Fibroblast of lung (primary cell): ENCODE measurements at regions not wholly inside any gene's neighbourhood (a gene's known extent, or its start where the extent isn't known, plus 50 kb on each side); places are given as distances from the start of the nearest gene placed in this dataset.

Experiments
- DNase-seq, 2 donors: peaks; one replicate each; pipeline versions ENCODE4 v3.0.0 to v3.0.0-alpha.2; 2010; ENCODE audit warnings: low read depth in 2 of 2
- H2AFZ ChIP-seq: 2 replicates; pipeline ENCODE4 v1.5.1; 2012; ENCODE audit warnings: low read length, control low read depth, inconsistent platforms
- H3K27ac ChIP-seq: 2 replicates; pipeline ENCODE4 v1.5.1; 2011; ENCODE audit warnings: low read length, control low read depth; ENCODE audit not compliant: insufficient read depth
- H3K27me3 ChIP-seq: 2 replicates; pipeline ENCODE4 v1.5.1; 2011; ENCODE audit warnings: mild to moderate bottlenecking, low read length; ENCODE audit not compliant: control insufficient read depth, insufficient read depth
- H3K36me3 ChIP-seq: 2 replicates; pipeline ENCODE4 v1.5.1; 2011; ENCODE audit warnings: low read length; ENCODE audit not compliant: control insufficient read depth, insufficient read depth
- H3K4me1 ChIP-seq: 2 replicates; pipeline ENCODE4 v1.5.1; 2011; ENCODE audit warnings: low read length; ENCODE audit not compliant: control insufficient read depth, insufficient read depth; ENCODE audit errors: extremely low read depth
- H3K4me2 ChIP-seq: 2 replicates; pipeline ENCODE4 v1.5.1; 2011; ENCODE audit warnings: low read length, control low read depth; ENCODE audit not compliant: insufficient read depth; ENCODE audit errors: extremely low read depth
- H3K4me3 ChIP-seq, 4 experiments: fragments of 200-600 bp in 1 of 4; sonication (generic) in 1 of 4; replicated peaks in 1 of 4; 2 replicates each; pipeline ENCODE4 v1.5.1; 2011 to 2016; ENCODE audit warnings: low read length in 4 of 4, low read depth in 3 of 4, mild to moderate bottlenecking in 3 of 4, control low read depth in 2 of 4, inconsistent platforms in 1 of 4, mixed read lengths in 1 of 4; ENCODE audit not compliant: insufficient read depth in 1 of 4; ENCODE audit errors: control extremely low read depth in 1 of 4
- H3K79me2 ChIP-seq: 2 replicates; pipeline ENCODE4 v1.5.1; 2012; ENCODE audit warnings: mild to moderate bottlenecking, low read length, inconsistent platforms; ENCODE audit not compliant: control insufficient read depth, insufficient read depth
- H3K9ac ChIP-seq: 2 replicates; pipeline ENCODE4 v1.5.1; 2011; ENCODE audit warnings: mild to moderate bottlenecking, low read length, control low read depth; ENCODE audit not compliant: insufficient read depth
- H3K9me3 ChIP-seq: 2 replicates; pipeline ENCODE4 v1.5.1; 2012; ENCODE audit warnings: low read depth, low read length; ENCODE audit not compliant: control insufficient read depth, insufficient read depth
- H4K20me1 ChIP-seq: 2 replicates; pipeline ENCODE4 v1.5.1; 2011; ENCODE audit warnings: low read length; ENCODE audit not compliant: control insufficient read depth, insufficient read depth; ENCODE audit errors: extremely low read depth
- CTCF ChIP-seq, 2 donors: IDR thresholded peaks in 1 of 2; conservative IDR thresholded peaks in 1 of 2; 1 replicate in 1 of 2; 2 replicates in 1 of 2; pipeline ENCODE4 v1.5.1; 2011 to 2012; ENCODE audit warnings: low read length in 2 of 2, control low read depth in 1 of 2, inconsistent platforms in 1 of 2, low read depth in 1 of 2, mild to moderate bottlenecking in 1 of 2
- EZH2 ChIP-seq: IDR thresholded peaks from 2 replicates; pipeline ENCODE4 v1.5.1; 2012; ENCODE audit warnings: low read length, control low read depth, mild to moderate bottlenecking; ENCODE audit errors: missing control alignments

GRCh38 chr2:8009010-8009597, 672.8 kb upstream of the ID2 start:
- Histone ChIP-seq H3K4me3 (no peak overlapping the region), H3K9ac (no peak overlapping the region), H3K4me2 (no peak overlapping the region), H3K79me2 (no peaks in the 10 kb centered on the region), H3K27ac (no peak overlapping the region), H4K20me1 (no peaks in the 10 kb centered on the region), H3K4me1 (peaks cover 2% of the 10 kb centered on the region), H2AFZ (no peak overlapping the region), H3K9me3 (no peaks in the 10 kb centered on the region), H3K36me3 (no peaks in the 10 kb centered on the region), H3K27me3 (no peaks in the 10 kb centered on the region)
- peak in 1 of 2 donors; percentile 16 for DNase-seq
- TF ChIP-seq CTCF (conservative IDR thresholded peaks at IDR 0.05 in 1 of 2, IDR thresholded peaks at IDR 0.05 in 1 of 2; ENCODE audit: low read depth in 1 of 2, low read length in 2 of 2) (no peak), EZH2 (no peak)

GRCh38 chr2:8015848-8016600, 665.8 kb upstream of the ID2 start:
- Histone ChIP-seq H3K4me2 (no peak overlapping the region), H3K4me1 (no peaks in the 10 kb centered on the region), H3K9me3 (no peaks in the 10 kb centered on the region), H3K4me3 (no peak overlapping the region), H2AFZ (no peak overlapping the region), H3K27ac (no peak overlapping the region), H3K36me3 (no peaks in the 10 kb centered on the region), H3K9ac (no peak overlapping the region), H4K20me1 (no peaks in the 10 kb centered on the region), H3K27me3 (no peaks in the 10 kb centered on the region), H3K79me2 (no peaks in the 10 kb centered on the region)
- DNase-seq = no peak
- TF ChIP-seq CTCF (conservative IDR thresholded peaks at IDR 0.05 in 1 of 2, IDR thresholded peaks at IDR 0.05 in 1 of 2; ENCODE audit: low read depth in 1 of 2, low read length in 2 of 2) = no peak
- no peak for TF ChIP-seq EZH2

GRCh38 chr2:8016688-8017087, 665.2 kb upstream of the ID2 start:
- H3K4me2 ChIP-seq = no peak overlapping the region
- TF ChIP-seq CTCF (conservative IDR thresholded peaks at IDR 0.05 in 1 of 2, IDR thresholded peaks at IDR 0.05 in 1 of 2; ENCODE audit: low read depth in 1 of 2, low read length in 2 of 2) (no peak), EZH2 (no peak)
- no peaks in the 10 kb centered on the region for H3K27me3 ChIP-seq
- H3K9me3 ChIP-seq = no peaks in the 10 kb centered on the region
- no peaks in the 10 kb centered on the region for H3K4me1 ChIP-seq
- no peaks in the 10 kb centered on the region for H3K36me3 ChIP-seq
- no peak for DNase-seq
- H3K79me2 ChIP-seq = no peaks in the 10 kb centered on the region
- no peak overlapping the region for H3K4me3 ChIP-seq
- no peak overlapping the region for H3K9ac ChIP-seq
- H2AFZ ChIP-seq = no peak overlapping the region
- H4K20me1 ChIP-seq = no peaks in the 10 kb centered on the region
- H3K27ac ChIP-seq = no peak overlapping the region
